HCT116 (cell line): ENCODE measurements at regions not wholly inside any gene's neighbourhood (a gene's known extent, or its start where the extent isn't known, plus 50 kb on each side); places are given as distances from the start of the nearest gene placed in this dataset.

Experiments used
- ATAC-seq: fragments of 200-7000 bp; cut with Tn5 transposase; 2 replicates; pipeline ENCODE4 v1.9.1; 2020; ENCODE audit warnings: mild to moderate bottlenecking, moderate library complexity
- BruUV-seq: library from RNA; stranded (reverse); fragments of 400-500 nt; replicated peaks from 2 replicates; lab custom pipeline; 2021; lab: Mats Ljungman, UMichigan
- CTCF ChIA-PET: fragments of 300-600 bp; sonication (Branson Sonifier 250); formaldehyde crosslinking; loops from one replicate; lab custom pipeline; 2021; ENCODE audit warnings: antibody characterized with exemption; lab: Charles Lee
- POLR2A ChIA-PET: fragments of 300-600, 350-600 bp; sonication (Branson Sonifier 250); formaldehyde crosslinking; loops from one replicate; lab custom pipeline; 2021; ENCODE audit warnings: antibody characterized with exemption; lab: Charles Lee
- RAD21 ChIA-PET, 2 experiments: fragments of 300-600 bp; sonication (Branson Sonifier 250); formaldehyde crosslinking; loops; one replicate each; lab custom pipeline; 2023; ENCODE audit warnings: low total read pairs in 2 of 2; ENCODE audit not compliant: uncharacterized antibody in 2 of 2, unreplicated experiment in 2 of 2, low non-redundant PET in 1 of 2; lab: Charles Lee
- DNase-seq: peaks from one replicate; pipeline ENCODE4 v3.0.0-alpha.2; 2010; ENCODE audit warnings: low read depth, low spot score
- H2AFZ ChIP-seq: fragments of 200-600 bp; shearing (Covaris generic), sonication (generic); 2 replicates; pipeline ENCODE4 v1.6.1; 2017; ENCODE audit warnings: low read depth, mixed run types, mixed read lengths, antibody characterized with exemption, low read length; ENCODE audit not compliant: poor library complexity, severe bottlenecking
- H3K27ac ChIP-seq: 2 replicates; pipeline ENCODE4 v1.5.1; 2012; ENCODE audit warnings: low read depth, low read length
- H3K27me3 ChIP-seq: fragments of 200-600 bp; sonication (generic); 2 replicates; pipeline ENCODE4 v1.6.1; 2016; ENCODE audit warnings: mixed run types, low read length, mixed read lengths; ENCODE audit not compliant: insufficient read depth
- H3K36me3 ChIP-seq, 2 experiments: fragments of 200-500 bp in 1 of 2; fragments of 200-600 bp in 1 of 2; sonication (Bioruptor generic) in 1 of 2; sonication (generic) in 1 of 2; 2 replicates each; pipeline versions ENCODE4 v1.5.1 to v1.6.1; 2014 to 2016; ENCODE audit warnings: low read length in 2 of 2, inconsistent platforms in 1 of 2, mixed read lengths in 1 of 2, mixed run types in 1 of 2; ENCODE audit not compliant: insufficient read depth in 2 of 2, control insufficient read depth in 1 of 2
- H3K4me1 ChIP-seq, 2 experiments: fragments of 200-600 bp in 1 of 2; sonication (generic) in 1 of 2; 2 replicates each; pipeline versions ENCODE4 v1.5.1 to v1.6.1; 2012 to 2017; ENCODE audit warnings: low read length in 2 of 2, inconsistent platforms in 1 of 2, mild to moderate bottlenecking in 1 of 2, mixed read lengths in 1 of 2, mixed run types in 1 of 2, moderate library complexity in 1 of 2; ENCODE audit not compliant: insufficient read depth in 2 of 2, control insufficient read depth in 1 of 2
- H3K4me2 ChIP-seq: fragments of 200-600 bp; sonication (generic); 2 replicates; pipeline ENCODE4 v1.6.1; 2017; ENCODE audit warnings: mixed run types, low read length, mixed read lengths
- H3K4me3 ChIP-seq, 2 experiments: fragments of 200-600 bp in 1 of 2; sonication (generic) in 1 of 2; replicated peaks in 1 of 2; 2 replicates each; pipeline ENCODE4 v1.5.1; 2011 to 2016; ENCODE audit warnings: low read length in 2 of 2, control low read depth in 1 of 2, low read depth in 1 of 2, mild to moderate bottlenecking in 1 of 2, mixed read lengths in 1 of 2, mixed run types in 1 of 2
- H3K79me2 ChIP-seq: fragments of 200-600 bp; sonication (generic); 2 replicates; pipeline ENCODE4 v1.6.1; 2017; ENCODE audit warnings: mild to moderate bottlenecking, mixed run types, low read length, moderate library complexity, mixed read lengths; ENCODE audit not compliant: insufficient read depth
- H3K9ac ChIP-seq: fragments of 200-600 bp; sonication (generic); 2 replicates; pipeline ENCODE4 v1.6.1; 2016; ENCODE audit warnings: low read length, mixed read lengths
- H3K9me2 ChIP-seq: fragments of 200-600 bp; sonication (generic), shearing (Covaris generic); 2 replicates; pipeline ENCODE4 v1.6.1; 2017; ENCODE audit warnings: mixed run types, mild to moderate bottlenecking, moderate library complexity; ENCODE audit not compliant: insufficient read depth
- H3K9me3 ChIP-seq, 2 experiments: fragments of 200-500 bp in 1 of 2; fragments of 200-600 bp in 1 of 2; sonication (Bioruptor generic) in 1 of 2; sonication (generic) in 1 of 2; 2 replicates each; pipeline ENCODE4 v1.6.1; 2014 to 2017; ENCODE audit warnings: low read length in 2 of 2, mixed read lengths in 2 of 2, inconsistent platforms in 1 of 2, low read depth in 1 of 2, mild to moderate bottlenecking in 1 of 2, mixed run types in 1 of 2, moderate library complexity in 1 of 2; ENCODE audit not compliant: control insufficient read depth in 1 of 2, insufficient read depth in 1 of 2
- H4K20me1 ChIP-seq: fragments of 200-600 bp; sonication (generic), shearing (Covaris generic); 2 replicates; pipeline ENCODE4 v1.6.1; 2017; ENCODE audit warnings: mixed run types, mild to moderate bottlenecking, moderate library complexity; ENCODE audit not compliant: insufficient read depth
- CBX3 ChIP-seq: IDR thresholded peaks from 2 replicates; pipeline ENCODE4 v1.6.1; 2012; ENCODE audit warnings: low read depth
- CEBPB ChIP-seq: IDR thresholded peaks from 2 replicates; pipeline ENCODE4 v1.6.1; 2012; ENCODE audit warnings: low read depth
- CTCF ChIP-seq, 3 experiments: fragments of 200-600 bp in 1 of 3; sonication (generic) in 1 of 3; IDR thresholded peaks in 2 of 3; conservative IDR thresholded peaks in 1 of 3; 2 replicates each; pipeline ENCODE4 v1.5.1; 2012 to 2017; ENCODE audit warnings: low read depth in 2 of 3, low read length in 2 of 3, antibody characterized with exemption in 1 of 3, borderline replicate concordance in 1 of 3, control low read depth in 1 of 3, mild to moderate bottlenecking in 1 of 3, mixed read lengths in 1 of 3, mixed run types in 1 of 3, moderate library complexity in 1 of 3; ENCODE audit not compliant: insufficient read depth in 1 of 3
- ELF1 ChIP-seq: IDR thresholded peaks from 2 replicates; pipeline ENCODE4 v1.6.1; 2012; ENCODE audit warnings: low read depth, borderline replicate concordance
- EZH2phosphoT487 ChIP-seq: fragments of 200-600 bp; IDR thresholded peaks from 2 replicates; pipeline ENCODE4 v1.6.1; 2018; ENCODE audit warnings: antibody characterized with exemption, borderline replicate concordance
- FOSL1 ChIP-seq: IDR thresholded peaks from 2 replicates; pipeline ENCODE4 v1.6.1; 2012; ENCODE audit warnings: low read depth
- JUND ChIP-seq: IDR thresholded peaks from 2 replicates; pipeline ENCODE4 v1.6.1; 2012
- POLR2A ChIP-seq: IDR thresholded peaks from 2 replicates; pipeline ENCODE4 v1.7.0; 2011; ENCODE audit warnings: borderline replicate concordance; ENCODE audit not compliant: insufficient read depth, insufficient read length; ENCODE audit errors: extremely low read depth
- REST ChIP-seq: IDR thresholded peaks from 2 replicates; pipeline ENCODE4 v1.6.1; 2012; ENCODE audit warnings: low read depth
- SIN3A ChIP-seq: IDR thresholded peaks from 2 replicates; pipeline ENCODE4 v1.6.1; 2012; ENCODE audit warnings: low read depth
- SP1 ChIP-seq: IDR thresholded peaks from 2 replicates; pipeline ENCODE4 v1.6.1; 2012; ENCODE audit warnings: low read depth
- SRF ChIP-seq: IDR thresholded peaks from 2 replicates; pipeline ENCODE4 v1.6.1; 2012; ENCODE audit warnings: low read depth
- TCF7L2 ChIP-seq: IDR thresholded peaks from 2 replicates; pipeline ENCODE4 v1.7.0; 2011; ENCODE audit warnings: borderline replicate concordance, inconsistent platforms; ENCODE audit not compliant: insufficient read depth, insufficient read length; ENCODE audit errors: extremely low read depth
- YY1 ChIP-seq: IDR thresholded peaks from 2 replicates; pipeline ENCODE4 v1.6.1; 2011; ENCODE audit warnings: low read length, low read depth, moderate library complexity, mild to moderate bottlenecking; ENCODE audit not compliant: insufficient replicate concordance; ENCODE audit errors: extremely low read depth
- ZFX ChIP-seq: fragments of 450-650 bp; IDR thresholded peaks from 2 replicates; pipeline ENCODE4 v1.6.1; 2017
- intact Hi-C: fragments of 100-400 bp; cut with micrococcal nuclease; formaldehyde crosslinking; loops from 2 replicates; pipeline ENCODE4 v1.10.0; 2022

GRCh38 chr15:97717806-97718205 lies 242.7 kb upstream of the ARRDC4 start:
- RAD21 ChIA-PET, result no interaction called here

More at GRCh38 chr15:97717806-97718205, 242.7 kb upstream of the ARRDC4 start:
- TF ChIP-seq POLR2A (no peak), EZH2phosphoT487 (no peak), FOSL1 (no peak), SRF (no peak), SP1 (no peak), YY1 (no peak), ELF1 (no peak), REST (no peak), CTCF (IDR thresholded peaks at IDR 0.05 in 2 of 3, conservative IDR thresholded peaks at IDR 0.05 in 1 of 3; ENCODE audit: borderline replicate concordance in 1 of 3, insufficient read depth in 1 of 3, low read depth in 2 of 3, low read length in 2 of 3) (no peak), TCF7L2 (no peak), SIN3A (no peak), JUND (no peak), ZFX (no peak), CBX3 (no peak), CEBPB (no peak)
- Histone ChIP-seq H4K20me1 (no peaks in the 10 kb centered on the region), H3K79me2 (no peaks in the 10 kb centered on the region), H2AFZ (no peak overlapping the region), H3K4me1 (no peaks in the 10 kb centered on the region), H3K9me3 (peaks cover 0 to 5% of the 10 kb centered on the region in 2 experiments; a peak in 1 of 4 replicates), H3K4me3 (no peak overlapping the region), H3K27ac (no peak overlapping the region), H3K9me2 (no peaks in the 10 kb centered on the region), H3K27me3 (no peaks in the 10 kb centered on the region), H3K4me2 (no peak overlapping the region), H3K36me3 (no peaks in the 10 kb centered on the region), H3K9ac (no peak overlapping the region)
- BruUV-seq, result no TSS peak
- ChIA-PET CTCF (no interaction called here), POLR2A (no interaction called here)
- intact Hi-C loops, result no loop called here
- DNase-seq (no peak), ATAC-seq (no peak)
